ENCODE measurements at regions not wholly inside any gene's neighbourhood (a gene's known extent, or its start where the extent isn't known, plus 50 kb on each side); places are given as distances from the start of the nearest gene placed in this dataset.

- no peak overlapping the region for H3K4me3 ChIP-seq (ENCODE audit: insufficient read depth, low read depth, low read length, poor library complexity, severe bottlenecking)
- no peak overlapping the region for H3K27ac ChIP-seq (ENCODE audit: insufficient read depth, low read length, poor library complexity, severe bottlenecking)
- H3K27me3 ChIP-seq (replicated peaks; ENCODE audit: control insufficient read depth, insufficient read depth, low read length, poor library complexity, severe bottlenecking), result no peaks in the 10 kb centered on the region
- no peak for DNase-seq
- H3K4me1 ChIP-seq (ENCODE audit: control insufficient read depth, insufficient read depth, low read length, poor library complexity, severe bottlenecking), result no peaks in the 10 kb centered on the region
- no peaks in the 10 kb centered on the region for H3K9me3 ChIP-seq (ENCODE audit: control insufficient read depth, low read length)
- H3K36me3 ChIP-seq (ENCODE audit: control insufficient read depth, insufficient read depth, low read length), result no peaks in the 10 kb centered on the region
Measured at GRCh38 chr10:42916974-42917373, 134.4 kb downstream of the BMS1 start.

DNA sequence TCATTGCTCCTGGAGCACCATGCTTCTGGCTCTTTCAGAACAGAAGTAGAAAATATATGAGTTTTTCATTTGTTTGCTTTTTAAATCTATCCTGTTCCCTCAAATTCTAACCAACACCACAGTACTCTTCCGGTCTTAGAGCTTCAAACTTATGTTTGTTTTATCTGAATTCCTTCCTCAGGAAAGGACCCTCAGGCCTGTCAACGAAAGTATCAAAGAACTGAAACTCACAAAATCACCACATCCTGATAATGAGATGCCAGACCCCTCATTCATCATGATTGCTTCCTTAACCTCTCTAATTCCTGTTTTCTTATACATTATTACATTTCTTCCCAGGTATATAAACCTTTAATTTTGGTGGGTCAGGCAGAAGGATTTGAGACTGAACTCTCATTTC lies 135.2 kb downstream of the BMS1 start:
- no peak overlapping the region for H3K27ac ChIP-seq (ENCODE audit: insufficient read depth, low read length, poor library complexity, severe bottlenecking)
- H3K36me3 ChIP-seq (ENCODE audit: control insufficient read depth, insufficient read depth, low read length), result no peaks in the 10 kb centered on the region
- no peaks in the 10 kb centered on the region for H3K27me3 ChIP-seq (replicated peaks; ENCODE audit: control insufficient read depth, insufficient read depth, low read length, poor library complexity, severe bottlenecking)
- H3K9me3 ChIP-seq (ENCODE audit: control insufficient read depth, low read length), result no peaks in the 10 kb centered on the region
- H3K4me3 ChIP-seq (ENCODE audit: insufficient read depth, low read depth, low read length, poor library complexity, severe bottlenecking), result no peak overlapping the region
- DNase-seq, result no peak
- H3K4me1 ChIP-seq (ENCODE audit: control insufficient read depth, insufficient read depth, low read length, poor library complexity, severe bottlenecking), result no peaks in the 10 kb centered on the region

- no peak for DNase-seq
- Histone ChIP-seq H3K27ac (ENCODE audit: insufficient read depth, low read length, poor library complexity, severe bottlenecking) (no peak overlapping the region), H3K4me1 (ENCODE audit: control insufficient read depth, insufficient read depth, low read length, poor library complexity, severe bottlenecking) (no peaks in the 10 kb centered on the region), H3K27me3 (replicated peaks; ENCODE audit: control insufficient read depth, insufficient read depth, low read length, poor library complexity, severe bottlenecking) (no peaks in the 10 kb centered on the region), H3K4me3 (ENCODE audit: insufficient read depth, low read depth, low read length, poor library complexity, severe bottlenecking) (no peak overlapping the region), H3K36me3 (ENCODE audit: control insufficient read depth, insufficient read depth, low read length) (no peaks in the 10 kb centered on the region), H3K9me3 (ENCODE audit: control insufficient read depth, low read length) (no peaks in the 10 kb centered on the region)
Measured at GRCh38 chr10:42921951-42922350, 139.4 kb downstream of the BMS1 start.

DNA sequence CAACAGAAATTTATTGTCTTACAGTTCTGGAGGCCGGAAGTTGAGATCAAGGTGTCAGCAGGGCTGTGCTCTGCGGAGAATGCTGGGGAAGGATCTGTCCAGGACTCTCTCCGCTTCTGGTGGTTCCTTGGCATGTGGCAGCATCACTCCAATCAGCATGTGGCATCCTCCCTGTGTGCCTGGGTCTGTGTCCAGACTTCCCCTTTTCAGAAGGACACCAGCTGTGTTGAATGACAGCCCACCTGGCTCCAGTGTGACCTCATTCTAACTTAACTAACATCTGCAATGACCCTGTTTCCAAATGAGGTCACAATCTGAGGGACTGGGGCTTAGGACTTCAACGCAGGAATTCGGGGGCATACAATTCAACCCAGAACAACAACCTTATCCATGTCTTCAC lies 141.9 kb downstream of the BMS1 start:
- no peaks in the 10 kb centered on the region for H3K36me3 ChIP-seq (ENCODE audit: control insufficient read depth, insufficient read depth, low read length)
- H3K4me3 ChIP-seq (ENCODE audit: insufficient read depth, low read depth, low read length, poor library complexity, severe bottlenecking), result no peak overlapping the region
- no peaks in the 10 kb centered on the region for H3K27me3 ChIP-seq (replicated peaks; ENCODE audit: control insufficient read depth, insufficient read depth, low read length, poor library complexity, severe bottlenecking)
- H3K9me3 ChIP-seq (ENCODE audit: control insufficient read depth, low read length), result no peaks in the 10 kb centered on the region
- H3K27ac ChIP-seq (ENCODE audit: insufficient read depth, low read length, poor library complexity, severe bottlenecking), result no peak overlapping the region
- no peak for DNase-seq
- no peaks in the 10 kb centered on the region for H3K4me1 ChIP-seq (ENCODE audit: control insufficient read depth, insufficient read depth, low read length, poor library complexity, severe bottlenecking)

DNA sequence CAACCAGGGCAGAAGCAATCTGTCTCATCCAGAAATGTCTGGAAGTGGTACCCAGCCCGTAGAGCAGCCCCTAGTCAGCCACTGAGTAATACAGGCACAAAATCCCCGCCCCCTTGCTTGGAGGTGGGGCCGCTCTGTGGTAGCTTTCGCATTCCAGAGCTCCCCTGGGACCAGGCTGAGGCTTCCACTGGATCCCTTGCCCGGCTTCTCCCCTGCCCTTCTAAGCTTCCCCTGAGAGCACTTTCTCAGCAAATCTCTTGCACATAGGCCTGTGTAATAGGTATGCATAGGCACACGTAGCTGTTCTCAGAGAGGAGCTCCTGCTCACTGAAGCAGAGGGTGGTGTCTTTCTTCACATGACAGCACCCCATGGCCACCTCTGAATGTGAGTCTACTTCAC lies 144.2 kb downstream of the BMS1 start:
- Histone ChIP-seq H3K4me1 (ENCODE audit: control insufficient read depth, insufficient read depth, low read length, poor library complexity, severe bottlenecking) (no peaks in the 10 kb centered on the region), H3K4me3 (ENCODE audit: insufficient read depth, low read depth, low read length, poor library complexity, severe bottlenecking) (no peak overlapping the region), H3K27me3 (replicated peaks; ENCODE audit: control insufficient read depth, insufficient read depth, low read length, poor library complexity, severe bottlenecking) (peaks cover 2% of the 10 kb centered on the region), H3K9me3 (ENCODE audit: control insufficient read depth, low read length) (no peaks in the 10 kb centered on the region), H3K36me3 (ENCODE audit: control insufficient read depth, insufficient read depth, low read length) (no peaks in the 10 kb centered on the region), H3K27ac (ENCODE audit: insufficient read depth, low read length, poor library complexity, severe bottlenecking) (no peak overlapping the region)
- no peak for DNase-seq

- no peaks in the 10 kb centered on the region for H3K36me3 ChIP-seq (ENCODE audit: control insufficient read depth, insufficient read depth, low read length)
- no peak for DNase-seq
- H3K27me3 ChIP-seq (replicated peaks; ENCODE audit: control insufficient read depth, insufficient read depth, low read length, poor library complexity, severe bottlenecking), result peaks cover 4% of the 10 kb centered on the region
- no peaks in the 10 kb centered on the region for H3K9me3 ChIP-seq (ENCODE audit: control insufficient read depth, low read length)
- H3K27ac ChIP-seq (ENCODE audit: insufficient read depth, low read length, poor library complexity, severe bottlenecking), result no peak overlapping the region
- H3K4me1 ChIP-seq (ENCODE audit: control insufficient read depth, insufficient read depth, low read length, poor library complexity, severe bottlenecking), result no peaks in the 10 kb centered on the region
- no peak overlapping the region for H3K4me3 ChIP-seq (ENCODE audit: insufficient read depth, low read depth, low read length, poor library complexity, severe bottlenecking)
Measured at GRCh38 chr10:42928064-42928463, 145.5 kb downstream of the BMS1 start.

GRCh38 chr10:42929236-42929635 lies 146.6 kb downstream of the BMS1 start:
- Histone ChIP-seq H3K4me3 (ENCODE audit: insufficient read depth, low read depth, low read length, poor library complexity, severe bottlenecking) (no peak overlapping the region), H3K27me3 (replicated peaks; ENCODE audit: control insufficient read depth, insufficient read depth, low read length, poor library complexity, severe bottlenecking) (peaks cover 4% of the 10 kb centered on the region)
- no peak for DNase-seq

DNA sequence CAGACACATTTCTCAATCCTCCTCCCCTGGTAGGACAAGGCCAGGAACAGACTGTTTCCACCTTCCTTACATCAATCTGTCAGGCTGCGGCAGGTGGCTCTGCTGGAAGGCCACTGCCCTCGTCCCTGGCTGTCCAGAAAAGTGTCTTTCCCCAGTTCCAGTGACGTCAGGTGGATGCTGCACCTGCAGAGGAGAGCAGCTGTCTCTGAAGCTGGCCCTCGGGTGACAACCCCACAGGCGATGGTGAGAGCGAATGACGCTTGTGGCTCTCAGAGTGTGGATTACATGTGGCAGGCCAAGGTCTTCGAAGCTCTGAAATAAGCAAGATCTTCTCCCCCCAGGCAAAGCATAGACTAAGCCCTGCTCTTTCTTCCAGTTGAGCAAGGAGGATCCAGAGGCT lies 146.9 kb upstream of the RET start:
- Histone ChIP-seq H3K4me1 (ENCODE audit: control insufficient read depth, insufficient read depth, low read length, poor library complexity, severe bottlenecking) (no peaks in the 10 kb centered on the region), H3K9me3 (ENCODE audit: control insufficient read depth, low read length) (no peaks in the 10 kb centered on the region), H3K27me3 (replicated peaks; ENCODE audit: control insufficient read depth, insufficient read depth, low read length, poor library complexity, severe bottlenecking) (peaks cover 4% of the 10 kb centered on the region), H3K36me3 (ENCODE audit: control insufficient read depth, insufficient read depth, low read length) (no peaks in the 10 kb centered on the region), H3K4me3 (ENCODE audit: insufficient read depth, low read depth, low read length, poor library complexity, severe bottlenecking) (no peak overlapping the region), H3K27ac (ENCODE audit: insufficient read depth, low read length, poor library complexity, severe bottlenecking) (no peak overlapping the region)
- no peak for DNase-seq

More at GRCh38 chr10:42929236-42929635, 146.6 kb downstream of the BMS1 start:
- no peak overlapping the region for H3K27ac ChIP-seq (ENCODE audit: insufficient read depth, low read length, poor library complexity, severe bottlenecking)
- no peaks in the 10 kb centered on the region for H3K4me1 ChIP-seq (ENCODE audit: control insufficient read depth, insufficient read depth, low read length, poor library complexity, severe bottlenecking)
- H3K9me3 ChIP-seq (ENCODE audit: control insufficient read depth, low read length), result no peaks in the 10 kb centered on the region
- H3K36me3 ChIP-seq (ENCODE audit: control insufficient read depth, insufficient read depth, low read length), result no peaks in the 10 kb centered on the region

DNA sequence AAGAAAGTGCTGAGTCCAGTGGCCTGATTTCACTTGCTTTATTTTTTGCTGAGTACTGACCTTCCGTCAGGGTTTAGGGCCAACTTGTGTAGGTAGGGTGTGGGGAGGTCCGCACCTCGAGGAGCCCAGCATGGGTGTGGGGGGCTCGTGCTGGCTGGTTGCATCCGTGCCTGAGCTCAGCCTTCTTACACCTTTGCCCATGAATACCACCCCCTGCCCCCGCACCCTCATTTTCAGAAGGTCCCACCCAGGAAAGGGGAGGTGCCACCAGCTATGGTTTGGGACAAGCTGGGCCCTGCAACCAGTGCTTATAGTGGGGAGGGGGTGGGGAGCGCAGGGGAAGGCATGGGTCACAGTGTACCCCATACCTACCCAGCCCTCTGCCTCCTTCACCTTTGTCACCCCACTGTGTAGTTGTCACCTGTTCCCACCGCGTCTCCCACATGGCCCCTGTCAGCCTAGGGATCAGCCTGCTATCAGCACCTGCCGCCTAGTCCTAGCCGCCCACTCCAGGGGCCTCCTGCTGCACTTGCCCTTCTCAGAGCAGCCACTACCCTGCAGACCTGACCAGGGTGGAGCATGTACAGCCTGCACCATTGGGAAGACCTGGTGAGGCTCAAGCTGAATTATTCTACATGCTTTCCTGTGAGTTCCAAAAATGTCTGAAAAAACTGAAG lies 146.2 kb upstream of the RET start:
- Histone ChIP-seq H3K4me3 (ENCODE audit: insufficient read depth, low read depth, low read length, poor library complexity, severe bottlenecking) (no peak overlapping the region), H3K4me1 (ENCODE audit: control insufficient read depth, insufficient read depth, low read length, poor library complexity, severe bottlenecking) (no peaks in the 10 kb centered on the region), H3K36me3 (ENCODE audit: control insufficient read depth, insufficient read depth, low read length) (no peaks in the 10 kb centered on the region), H3K27ac (ENCODE audit: insufficient read depth, low read length, poor library complexity, severe bottlenecking) (no peak overlapping the region), H3K9me3 (ENCODE audit: control insufficient read depth, low read length) (no peaks in the 10 kb centered on the region), H3K27me3 (replicated peaks; ENCODE audit: control insufficient read depth, insufficient read depth, low read length, poor library complexity, severe bottlenecking) (peaks cover 4% of the 10 kb centered on the region)
- DNase-seq, result no peak

- H3K4me1 ChIP-seq (ENCODE audit: control insufficient read depth, insufficient read depth, low read length, poor library complexity, severe bottlenecking), result no peaks in the 10 kb centered on the region
- no peaks in the 10 kb centered on the region for H3K36me3 ChIP-seq (ENCODE audit: control insufficient read depth, insufficient read depth, low read length)
- no peak for DNase-seq
- H3K27me3 ChIP-seq (replicated peaks; ENCODE audit: control insufficient read depth, insufficient read depth, low read length, poor library complexity, severe bottlenecking), result peaks cover 4% of the 10 kb centered on the region
- no peak overlapping the region for H3K4me3 ChIP-seq (ENCODE audit: insufficient read depth, low read depth, low read length, poor library complexity, severe bottlenecking)
- no peaks in the 10 kb centered on the region for H3K9me3 ChIP-seq (ENCODE audit: control insufficient read depth, low read length)
- H3K27ac ChIP-seq (ENCODE audit: insufficient read depth, low read length, poor library complexity, severe bottlenecking), result no peak overlapping the region
Measured at GRCh38 chr10:42932116-42932515, 144.8 kb upstream of the RET start.

Data from effector memory CD4-positive, alpha-beta T cell (primary cell).